Spinal cord (tissue), 9 donors: ENCODE measurements at regions not wholly inside any gene's neighbourhood (a gene's known extent, or its start where the extent isn't known, plus 50 kb on each side); places are given as distances from the start of the nearest gene placed in this dataset.
"Not testable (repeated sequence)": the region's sequence is repeated elsewhere in the genome, so short reads cannot be mapped to it uniquely, and the experiment has no call there.

ENCODE experiments used
- DNase-seq, 6 donors: peaks; one replicate each; pipeline versions ENCODE4 v3.0.0 to v3.0.0-alpha.2; 2013 to 2015; ENCODE audit warnings: low spot score in 6 of 6, low read depth in 4 of 6
- H3K27ac ChIP-seq: one replicate; pipeline ENCODE4 v1.5.1; 2013; ENCODE audit warnings: low read depth, low read length, control low read depth
- H3K27me3 ChIP-seq: one replicate; pipeline ENCODE4 v1.6.1; 2013; ENCODE audit warnings: low read length; ENCODE audit not compliant: control insufficient read depth, insufficient read depth
- H3K36me3 ChIP-seq: one replicate; pipeline ENCODE4 v1.6.1; 2013; ENCODE audit warnings: low read length; ENCODE audit not compliant: control insufficient read depth, insufficient read depth
- H3K4me1 ChIP-seq: one replicate; pipeline ENCODE4 v1.6.1; 2013; ENCODE audit warnings: low read length; ENCODE audit not compliant: control insufficient read depth, insufficient read depth
- H3K4me3 ChIP-seq: one replicate; pipeline ENCODE4 v1.5.1; 2013; ENCODE audit warnings: low read depth, low read length, control low read depth
- H3K9me3 ChIP-seq: one replicate; pipeline ENCODE4 v1.6.1; 2013; ENCODE audit warnings: low read length; ENCODE audit not compliant: control insufficient read depth, insufficient read depth
- WGBS: methylation state at CpG from one replicate; pipeline ENCODE4 v1.1.5; 2013; ENCODE audit warnings: missing lambda C conversion rate; ENCODE audit not compliant: insufficient coverage; 5-methylcytosine and 5-hydroxymethylcytosine counted together
- donor health status: healthy.

- H3K9me3 ChIP-seq, result no peaks in the 10 kb centered on the region
- no peaks in the 10 kb centered on the region for H3K36me3 ChIP-seq
- no peak overlapping the region for H3K4me3 ChIP-seq
- H3K4me1 ChIP-seq, result no peaks in the 10 kb centered on the region
- WGBS, result 94% methylated on average over 3 of the region's 3 CpGs
- H3K27me3 ChIP-seq, result no peaks in the 10 kb centered on the region
- H3K27ac ChIP-seq, result no peak overlapping the region
- no peak for DNase-seq
These were observed 607.9 kb downstream of the ANKRD50 start for GRCh38 chr4:124104628-124105027.

DNA sequence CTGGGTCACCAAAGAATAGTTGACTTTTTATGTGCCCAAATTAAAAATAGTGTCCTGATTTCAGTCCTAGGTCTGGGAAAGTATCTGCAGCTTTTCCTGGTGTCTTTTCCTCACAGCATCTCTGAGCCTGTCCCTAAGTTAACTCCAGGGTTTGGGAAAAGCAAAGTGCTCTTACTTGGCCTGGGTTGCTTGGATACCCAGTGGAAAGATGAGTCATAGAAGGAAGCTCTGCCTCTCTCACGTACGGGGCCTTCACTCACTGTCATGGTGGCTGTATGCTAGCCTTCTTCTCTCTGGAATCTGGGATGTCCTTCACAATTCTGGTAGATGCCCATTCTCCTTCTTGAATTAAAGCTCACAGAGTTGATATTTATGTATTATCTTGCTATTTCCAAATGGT lies 607.3 kb downstream of the ANKRD50 start:
- Histone ChIP-seq H3K27ac (no peak overlapping the region), H3K27me3 (no peaks in the 10 kb centered on the region), H3K36me3 (no peaks in the 10 kb centered on the region), H3K9me3 (no peaks in the 10 kb centered on the region), H3K4me3 (no peak overlapping the region), H3K4me1 (no peaks in the 10 kb centered on the region)
- DNase-seq, result no peak
- WGBS, result 90% methylated on average over 2 of the region's 2 CpGs

DNA sequence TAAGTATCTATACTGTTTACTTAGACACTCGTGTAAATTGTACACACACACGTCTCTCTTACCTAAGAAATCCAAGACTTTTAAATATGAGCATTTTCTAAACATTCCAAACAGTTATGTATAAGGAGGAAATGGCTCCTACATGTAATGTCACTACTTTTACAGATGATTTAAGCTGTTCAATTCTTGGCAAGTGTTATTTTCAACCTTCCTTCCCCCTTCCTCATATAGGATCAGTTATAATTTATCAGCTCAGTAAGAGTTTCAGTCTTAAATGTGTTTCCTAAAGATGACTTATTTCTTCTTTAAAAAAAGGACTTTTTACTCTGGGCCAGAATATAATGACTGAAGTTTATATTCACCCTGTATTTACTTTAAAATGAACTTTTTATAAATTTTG lies 601.1 kb downstream of the ANKRD50 start:
- no CpG with 5 or more reads among the region's 2 CpGs for WGBS
- no peak overlapping the region for H3K4me3 ChIP-seq
- no peaks in the 10 kb centered on the region for H3K9me3 ChIP-seq
- no peak for DNase-seq
- H3K27ac ChIP-seq, result no peak overlapping the region
- H3K4me1 ChIP-seq, result no peaks in the 10 kb centered on the region
- H3K27me3 ChIP-seq, result no peaks in the 10 kb centered on the region
- no peaks in the 10 kb centered on the region for H3K36me3 ChIP-seq

- no peaks in the 10 kb centered on the region for H3K36me3 ChIP-seq
- no peak overlapping the region for H3K4me3 ChIP-seq
- DNase-seq, result peak; percentile 36 to 91 (median 52)
- no CpG with 5 or more reads among the region's 2 CpGs for WGBS
- H3K9me3 ChIP-seq, result no peaks in the 10 kb centered on the region
- no peak overlapping the region for H3K27ac ChIP-seq
- H3K4me1 ChIP-seq, result no peaks in the 10 kb centered on the region
- H3K27me3 ChIP-seq, result no peaks in the 10 kb centered on the region
These were observed 600.6 kb downstream of the ANKRD50 start for GRCh38 chr4:124111922-124112321.

DNA sequence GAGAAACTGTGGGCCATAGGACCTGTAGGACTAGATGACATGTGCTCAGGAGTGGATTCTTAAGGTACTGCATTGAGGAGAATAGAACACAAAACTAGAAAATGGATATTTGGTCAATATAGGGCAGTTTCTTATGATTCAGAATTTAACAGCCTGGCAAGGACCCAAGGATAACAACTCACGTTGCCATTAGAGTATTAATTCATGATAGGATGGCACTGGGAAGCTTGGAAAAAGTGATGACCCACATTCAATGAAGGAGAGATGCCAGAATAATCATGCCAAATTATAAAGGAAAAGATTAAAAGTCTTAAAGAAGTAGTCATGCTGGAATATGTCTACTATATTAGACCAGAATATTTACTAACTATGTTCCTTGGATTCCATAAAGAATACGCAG lies 594.5 kb downstream of the ANKRD50 start:
- H3K27me3 ChIP-seq, result no peaks in the 10 kb centered on the region
- no peak overlapping the region for H3K4me3 ChIP-seq
- H3K4me1 ChIP-seq, result no peaks in the 10 kb centered on the region
- H3K27ac ChIP-seq, result no peak overlapping the region
- no peaks in the 10 kb centered on the region for H3K36me3 ChIP-seq
- 67% methylated on average over 1 of the region's 2 CpGs for WGBS
- no peak for DNase-seq
- no peaks in the 10 kb centered on the region for H3K9me3 ChIP-seq

GRCh38 chr4:124121461-124121971 lies 591.0 kb downstream of the ANKRD50 start:
- Histone ChIP-seq H3K27ac (no peak overlapping the region), H3K4me1 (no peaks in the 10 kb centered on the region), H3K4me3 (no peak overlapping the region), H3K27me3 (no peaks in the 10 kb centered on the region), H3K36me3 (no peaks in the 10 kb centered on the region), H3K9me3 (no peaks in the 10 kb centered on the region)
- WGBS, result no CpG with 5 or more reads among the region's 1 CpG
- DNase-seq, result no peak

GRCh38 chr4:124123181-124123580 lies 589.4 kb downstream of the ANKRD50 start:
- H3K4me1 ChIP-seq, result no peaks in the 10 kb centered on the region
- no CpG with 5 or more reads among the region's 4 CpGs for WGBS
- H3K36me3 ChIP-seq, result no peaks in the 10 kb centered on the region
- no peak for DNase-seq
- no peak overlapping the region for H3K27ac ChIP-seq
- no peak overlapping the region for H3K4me3 ChIP-seq
- no peaks in the 10 kb centered on the region for H3K9me3 ChIP-seq
- H3K27me3 ChIP-seq, result no peaks in the 10 kb centered on the region

GRCh38 chr4:124123721-124124120 lies 588.8 kb downstream of the ANKRD50 start:
- Histone ChIP-seq H3K9me3 (no peaks in the 10 kb centered on the region), H3K27me3 (no peaks in the 10 kb centered on the region), H3K36me3 (no peaks in the 10 kb centered on the region), H3K27ac (no peak overlapping the region), H3K4me3 (no peak overlapping the region), H3K4me1 (no peaks in the 10 kb centered on the region)
- no peak for DNase-seq
- no CpG with 5 or more reads among the region's 1 CpG for WGBS

DNA sequence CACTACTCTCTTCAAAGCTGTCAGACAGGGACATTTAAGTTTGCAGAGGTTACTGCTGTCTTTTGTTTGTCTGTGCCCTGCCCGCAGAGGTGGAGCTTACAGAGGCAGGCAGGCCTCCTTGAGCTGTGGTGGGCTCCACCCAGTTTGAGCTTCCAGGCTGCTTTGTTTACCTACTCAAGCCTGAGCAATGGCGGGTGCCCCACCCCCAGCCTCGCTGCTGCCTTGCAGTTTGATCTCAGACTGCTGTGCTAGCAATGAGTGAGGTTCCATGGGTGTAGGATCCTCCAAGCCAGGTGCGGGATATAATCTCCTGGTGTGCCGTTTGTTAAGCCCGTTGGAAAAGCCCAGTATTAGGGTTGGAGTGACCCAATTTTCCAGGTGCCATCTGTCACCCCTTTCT lies 581.2 kb downstream of the ANKRD50 start:
- H3K27ac ChIP-seq, H3K9me3 ChIP-seq, H3K27me3 ChIP-seq, H3K4me1 ChIP-seq, DNase-seq, H3K4me3 ChIP-seq, H3K36me3 ChIP-seq: not testable (repeated sequence)
- WGBS, result 93% methylated on average over 3 of the region's 6 CpGs

DNA sequence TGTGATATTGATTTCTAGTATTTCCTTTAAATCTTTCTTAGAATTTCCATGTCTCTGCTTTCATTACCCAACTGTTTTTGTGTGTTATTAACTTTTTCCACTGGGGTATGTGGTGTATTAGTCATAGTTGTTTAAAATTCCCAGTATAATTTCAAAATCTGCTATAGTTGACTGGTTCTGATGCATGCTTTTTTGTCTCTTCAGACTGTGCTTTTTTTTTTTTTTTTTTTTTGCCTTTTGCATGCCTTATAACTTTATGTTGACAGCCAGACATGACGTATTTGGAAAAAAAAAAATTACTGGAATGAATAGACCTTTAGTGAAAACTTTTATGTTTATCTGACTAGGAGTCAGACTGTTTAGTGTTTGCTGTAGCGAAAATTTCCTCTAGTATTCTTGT lies 580.4 kb downstream of the ANKRD50 start:
- no peak overlapping the region for H3K27ac ChIP-seq
- no peaks in the 10 kb centered on the region for H3K36me3 ChIP-seq
- no CpG with 5 or more reads among the region's 2 CpGs for WGBS
- no peak overlapping the region for H3K4me3 ChIP-seq
- H3K4me1 ChIP-seq, result no peaks in the 10 kb centered on the region
- no peaks in the 10 kb centered on the region for H3K9me3 ChIP-seq
- DNase-seq, result no peak
- H3K27me3 ChIP-seq, result no peaks in the 10 kb centered on the region
